H1 (cell line): ENCODE measurements at regions not wholly inside any gene's neighbourhood (a gene's known extent, or its start where the extent isn't known, plus 50 kb on each side); places are given as distances from the start of the nearest gene placed in this dataset.

Source experiments
- CHD7 ChIP-seq: fragments of 300-600 bp; sonication (generic); IDR thresholded peaks from 2 replicates; pipeline ENCODE4 v1.7.1; 2012; ENCODE audit warnings: low read length, moderate library complexity, mild to moderate bottlenecking, inconsistent platforms; ENCODE audit not compliant: insufficient replicate concordance
- SP2 ChIP-seq: IDR thresholded peaks from 2 replicates; pipeline ENCODE4 v1.6.1; 2012; ENCODE audit warnings: mild to moderate bottlenecking, low read length, inconsistent platforms

- TF ChIP-seq CHD7, result no peak
- TF ChIP-seq SP2, result no peak
Observed at GRCh38 chrY:19502169-19503091, 242.1 kb downstream of the KDM5D start (continued).
